Kidney (tissue), 13 donors: ENCODE measurements at regions not wholly inside any gene's neighbourhood (a gene's known extent, or its start where the extent isn't known, plus 50 kb on each side); places are given as distances from the start of the nearest gene placed in this dataset.

Source experiments
- DNase-seq, 5 donors: peaks; one replicate each; pipeline ENCODE4 v3.0.0-alpha.2; 2013 to 2020
- FAIRE-seq: peaks from 2 replicates; lab custom pipeline; 2012; peaks lifted over from hg19 to GRCh38; lab: Jason Lieb, UNC
- H3K27ac ChIP-seq, 2 donors: one replicate each; pipeline ENCODE4 v1.7.0; 2013; ENCODE audit warnings: low read depth in 2 of 2, low read length in 2 of 2, inconsistent platforms in 1 of 2
- H3K27me3 ChIP-seq: one replicate; pipeline ENCODE4 v1.7.1; 2013; ENCODE audit warnings: low read length, inconsistent platforms; ENCODE audit not compliant: control insufficient read depth, insufficient read depth
- H3K36me3 ChIP-seq, 3 donors: one replicate each; pipeline versions ENCODE4 v1.7.0 to v1.7.1; 2013; ENCODE audit warnings: low read length in 3 of 3, control low read depth in 1 of 3, inconsistent platforms in 1 of 3; ENCODE audit not compliant: insufficient read depth in 3 of 3, control insufficient read depth in 2 of 3
- H3K4me1 ChIP-seq, 3 donors: one replicate each; pipeline versions ENCODE4 v1.7.0 to v1.7.1; 2013; ENCODE audit warnings: low read length in 3 of 3, inconsistent platforms in 1 of 3, low read depth in 1 of 3; ENCODE audit not compliant: control insufficient read depth in 2 of 3, insufficient read depth in 2 of 3
- H3K4me3 ChIP-seq, 3 donors: one replicate each; pipeline versions ENCODE4 v1.7.0 to v1.8.1; 2013; ENCODE audit warnings: low read length in 3 of 3, control low read depth in 1 of 3, inconsistent platforms in 1 of 3
- H3K9ac ChIP-seq, 3 donors: one replicate each; pipeline versions ENCODE4 v1.7.0 to v1.7.1; 2013; ENCODE audit warnings: low read length in 3 of 3, control low read depth in 1 of 3, inconsistent platforms in 1 of 3
- H3K9me3 ChIP-seq, 3 donors: one replicate each; pipeline versions ENCODE4 v1.7.0 to v1.7.1; 2013; ENCODE audit warnings: low read length in 3 of 3, control low read depth in 1 of 3, inconsistent platforms in 1 of 3; ENCODE audit not compliant: control insufficient read depth in 2 of 3, insufficient read depth in 1 of 3
- CTCF ChIP-seq: IDR thresholded peaks from 3 replicates; pipeline ENCODE4 v1.5.1; 2012; ENCODE audit warnings: mild to moderate bottlenecking, moderate library complexity, borderline replicate concordance; ENCODE audit not compliant: insufficient read depth; ENCODE audit errors: extremely low read depth
- intact Hi-C: fragments of 100-400 bp; cut with DNase I; formaldehyde crosslinking; loops from one replicate; pipeline ENCODE4 v1.11.1; 2022
- donor health status: control.
- donor health status: control.
- donor health status: control.
- donor health status: control.
- donor health status: control.
- donor health status: DM: yes; HTN: yes; CAD: no.
- donor health status: Normal renal cell carcinoma (clear cell type).

- H3K27me3 ChIP-seq: no peaks in the 10 kb centered on the region
- H3K9me3 ChIP-seq: no peaks in the 10 kb centered on the region
- no peak for FAIRE-seq
These were observed 254.4 kb upstream of the ARRDC4 start for GRCh38 chr15:97706059-97706458.

GRCh38 chr15:97708252-97708651, 252.3 kb upstream of the ARRDC4 start:
- Histone ChIP-seq H3K9ac (no peak overlapping the region), H3K27me3 (no peaks in the 10 kb centered on the region), H3K27ac (no peak overlapping the region), H3K9me3 (no peaks in the 10 kb centered on the region), H3K36me3 (no peaks in the 10 kb centered on the region), H3K4me3 (no peak overlapping the region), H3K4me1 (no peaks in the 10 kb centered on the region)
- FAIRE-seq (no peak), DNase-seq (peak in 2 of 5 donors; percentile 19 to 29)
- no peak for TF ChIP-seq CTCF
- intact Hi-C loops: no loop called here

More at GRCh38 chr15:97706059-97706458, 254.4 kb upstream of the ARRDC4 start:
- no peak overlapping the region for H3K4me3 ChIP-seq
- no peak overlapping the region for H3K9ac ChIP-seq
- no peak for DNase-seq
- TF ChIP-seq CTCF: no peak
- H3K36me3 ChIP-seq: no peaks in the 10 kb centered on the region
- no peaks in the 10 kb centered on the region for H3K4me1 ChIP-seq
- intact Hi-C loops: no loop called here
- no peak overlapping the region for H3K27ac ChIP-seq

- H3K9me3 ChIP-seq: no peaks in the 10 kb centered on the region
- H3K27me3 ChIP-seq: no peaks in the 10 kb centered on the region
- no peaks in the 10 kb centered on the region for H3K4me1 ChIP-seq
- H3K27ac ChIP-seq: no peak overlapping the region
- no peaks in the 10 kb centered on the region for H3K36me3 ChIP-seq
- intact Hi-C loops: no loop called here
- TF ChIP-seq CTCF: no peak
- FAIRE-seq: no peak
- H3K4me3 ChIP-seq: no peak overlapping the region
- no peak overlapping the region for H3K9ac ChIP-seq
- DNase-seq: peak in 1 of 5 donors; percentile 6
These were observed 248.0 kb upstream of the ARRDC4 start for GRCh38 chr15:97712530-97712929.

- Histone ChIP-seq H3K27me3 (no peaks in the 10 kb centered on the region), H3K27ac (no peak overlapping the region), H3K4me1 (no peaks in the 10 kb centered on the region), H3K36me3 (no peaks in the 10 kb centered on the region), H3K4me3 (no peak overlapping the region), H3K9ac (no peak overlapping the region), H3K9me3 (peaks cover 0 to 4% (median 0%) of the 10 kb centered on the region in 3 donors)
- DNase-seq (no peak), FAIRE-seq (no peak)
- intact Hi-C loops: no loop called here
- TF ChIP-seq CTCF: no peak
These were observed 242.7 kb upstream of the ARRDC4 start for GRCh38 chr15:97717806-97718205.
